Neural progenitor cell (in vitro differentiated cells): ENCODE measurements at regions not wholly inside any gene's neighbourhood (a gene's known extent, or its start where the extent isn't known, plus 50 kb on each side); places are given as distances from the start of the nearest gene placed in this dataset.

Source experiments
- DNase-seq: peaks from one replicate; pipeline ENCODE4 v3.0.0-alpha.2; 2016; ENCODE audit warnings: low spot score
- H2AFZ ChIP-seq: fragments of 200-600 bp; sonication (generic); replicated peaks from 2 replicates; pipeline ENCODE4 v1.6.1; 2016; ENCODE audit warnings: antibody characterized with exemption
- H3F3A ChIP-seq: fragments of 200-600 bp; sonication (generic); 2 replicates; pipeline ENCODE4 v1.6.1; 2016; ENCODE audit warnings: antibody characterized with exemption, low read depth
- H3K27ac ChIP-seq: fragments of 200-600 bp; sonication (generic); 2 replicates; pipeline ENCODE4 v1.5.1; 2016; ENCODE audit warnings: mild to moderate bottlenecking
- H3K27me3 ChIP-seq: fragments of 200-600 bp; sonication (generic); 2 replicates; pipeline ENCODE4 v1.6.1; 2016; ENCODE audit warnings: mild to moderate bottlenecking, moderate library complexity
- H3K36me3 ChIP-seq: fragments of 200-600 bp; sonication (generic); 2 replicates; pipeline ENCODE4 v1.5.1; 2016
- H3K4me1 ChIP-seq: fragments of 200-600 bp; sonication (generic); 2 replicates; pipeline ENCODE4 v1.6.1; 2016; ENCODE audit warnings: mixed run types
- H3K4me2 ChIP-seq: fragments of 200-600 bp; sonication (generic); 2 replicates; pipeline ENCODE4 v1.6.1; 2016
- H3K4me3 ChIP-seq: fragments of 200-600 bp; sonication (generic); 2 replicates; pipeline ENCODE4 v1.5.1; 2016
- H3K79me2 ChIP-seq: fragments of 200-600 bp; sonication (generic); 2 replicates; pipeline ENCODE4 v1.6.1; 2016; ENCODE audit warnings: low read depth
- H3K9ac ChIP-seq: fragments of 200-600 bp; sonication (generic); 2 replicates; pipeline ENCODE4 v1.6.1; 2016
- H3K9me3 ChIP-seq: fragments of 200-600 bp; sonication (generic); 2 replicates; pipeline ENCODE4 v1.5.1; 2016; ENCODE audit warnings: low read depth
- H4K20me1 ChIP-seq: fragments of 200-600 bp; sonication (generic); 2 replicates; pipeline ENCODE4 v1.6.1; 2016; ENCODE audit warnings: low read depth
- H3K27ac Mint-ChIP-seq: 3 replicates; pipeline ENCODE4 v1.8.0; 2021; ENCODE audit warnings: mixed read lengths
- H3K27me3 Mint-ChIP-seq: 2 replicates; pipeline ENCODE4 v1.8.0; 2022; ENCODE audit warnings: low read depth, mild to moderate bottlenecking, inconsistent platforms, moderate library complexity, mixed read lengths; ENCODE audit not compliant: insufficient read depth
- H3K36me3 Mint-ChIP-seq: 3 replicates; pipeline ENCODE4 v1.8.0; 2021; ENCODE audit warnings: mixed read lengths
- H3K4me1 Mint-ChIP-seq: 3 replicates; pipeline ENCODE4 v1.8.0; 2021; ENCODE audit warnings: mixed read lengths
- H3K4me3 Mint-ChIP-seq: 3 replicates; pipeline ENCODE4 v1.8.0; 2021; ENCODE audit warnings: mild to moderate bottlenecking, moderate library complexity, mixed read lengths
- H3K9me3 Mint-ChIP-seq: 3 replicates; pipeline ENCODE4 v1.8.0; 2020; ENCODE audit warnings: mixed read lengths
- EZH2 ChIP-seq: fragments of 200-600 bp; sonication (generic); IDR thresholded peaks from 2 replicates; pipeline ENCODE4 v1.6.1; 2017; ENCODE audit warnings: antibody characterized with exemption, mild to moderate bottlenecking, moderate library complexity
- EZH2phosphoT487 ChIP-seq: fragments of 200-600 bp; sonication (generic); IDR thresholded peaks from 2 replicates; pipeline ENCODE4 v1.6.1; 2017; ENCODE audit warnings: antibody characterized with exemption
- TF ChIP-seq, protein P1 (sequence below): fragments of 200-600 bp; sonication (generic); IDR thresholded peaks from 2 replicates; pipeline ENCODE4 v1.5.1; 2017; ENCODE audit warnings: antibody characterized with exemption, mild to moderate bottlenecking

DNA sequence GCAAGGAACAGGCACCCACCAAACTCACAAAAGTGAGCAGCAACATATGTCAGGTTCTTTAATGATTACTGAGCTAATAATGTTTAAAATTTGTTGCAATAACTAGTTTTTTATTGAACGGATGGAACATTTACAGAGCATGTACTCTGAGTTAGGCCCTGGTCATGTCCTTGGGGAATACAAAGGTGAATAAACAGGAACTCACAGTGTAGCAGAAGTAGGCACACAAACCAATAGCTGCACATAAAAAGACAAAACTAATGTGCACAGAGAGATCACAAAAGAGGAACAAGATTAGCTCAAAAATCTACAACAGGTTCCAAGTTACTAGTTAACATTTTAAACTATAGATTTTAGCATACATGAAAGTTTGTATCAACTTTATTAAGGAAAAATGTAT lies 505.3 kb upstream of the PPP2R3A start:
- H3K27me3 ChIP-seq = no peaks in the 10 kb centered on the region
- no peak overlapping the region for H2AFZ ChIP-seq
- no peaks in the 10 kb centered on the region for H3F3A ChIP-seq
- Mint-ChIP-seq H3K4me1 (peaks cover 11% of the 10 kb centered on the region), H3K4me3 (no peak overlapping the region), H3K36me3 (no peaks in the 10 kb centered on the region), H3K27me3 (peaks cover 4% of the 10 kb centered on the region), H3K9me3 (no peaks in the 10 kb centered on the region), H3K27ac (no peak overlapping the region)
- no peak overlapping the region for H3K27ac ChIP-seq
- H4K20me1 ChIP-seq = no peaks in the 10 kb centered on the region
- TF ChIP-seq EZH2phosphoT487 = no peak
- TF ChIP-seq EZH2 = no peak
- TF ChIP-seq, protein P1, sequence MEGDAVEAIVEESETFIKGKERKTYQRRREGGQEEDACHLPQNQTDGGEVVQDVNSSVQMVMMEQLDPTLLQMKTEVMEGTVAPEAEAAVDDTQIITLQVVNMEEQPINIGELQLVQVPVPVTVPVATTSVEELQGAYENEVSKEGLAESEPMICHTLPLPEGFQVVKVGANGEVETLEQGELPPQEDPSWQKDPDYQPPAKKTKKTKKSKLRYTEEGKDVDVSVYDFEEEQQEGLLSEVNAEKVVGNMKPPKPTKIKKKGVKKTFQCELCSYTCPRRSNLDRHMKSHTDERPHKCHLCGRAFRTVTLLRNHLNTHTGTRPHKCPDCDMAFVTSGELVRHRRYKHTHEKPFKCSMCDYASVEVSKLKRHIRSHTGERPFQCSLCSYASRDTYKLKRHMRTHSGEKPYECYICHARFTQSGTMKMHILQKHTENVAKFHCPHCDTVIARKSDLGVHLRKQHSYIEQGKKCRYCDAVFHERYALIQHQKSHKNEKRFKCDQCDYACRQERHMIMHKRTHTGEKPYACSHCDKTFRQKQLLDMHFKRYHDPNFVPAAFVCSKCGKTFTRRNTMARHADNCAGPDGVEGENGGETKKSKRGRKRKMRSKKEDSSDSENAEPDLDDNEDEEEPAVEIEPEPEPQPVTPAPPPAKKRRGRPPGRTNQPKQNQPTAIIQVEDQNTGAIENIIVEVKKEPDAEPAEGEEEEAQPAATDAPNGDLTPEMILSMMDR = no peak
- H3K4me1 ChIP-seq = peaks cover 11% of the 10 kb centered on the region
- H3K79me2 ChIP-seq = no peaks in the 10 kb centered on the region
- no peak overlapping the region for H3K9ac ChIP-seq
- H3K36me3 ChIP-seq = no peaks in the 10 kb centered on the region
- H3K4me2 ChIP-seq = no peak overlapping the region
- no peaks in the 10 kb centered on the region for H3K9me3 ChIP-seq
- no peak overlapping the region for H3K4me3 ChIP-seq
- DNase-seq = no peak

GRCh38 chr3:135471911-135472310 lies 493.6 kb upstream of the PPP2R3A start:
- Histone ChIP-seq H3K4me1 (no peaks in the 10 kb centered on the region), H3F3A (no peaks in the 10 kb centered on the region), H4K20me1 (no peaks in the 10 kb centered on the region), H2AFZ (no peak overlapping the region), H3K9me3 (no peaks in the 10 kb centered on the region), H3K79me2 (no peaks in the 10 kb centered on the region), H3K36me3 (no peaks in the 10 kb centered on the region), H3K4me3 (no peak overlapping the region), H3K27ac (no peak overlapping the region), H3K9ac (no peak overlapping the region), H3K4me2 (no peak overlapping the region), H3K27me3 (no peaks in the 10 kb centered on the region)
- no peak for DNase-seq
- Mint-ChIP-seq H3K4me1 (no peaks in the 10 kb centered on the region), H3K9me3 (no peaks in the 10 kb centered on the region), H3K4me3 (no peak overlapping the region), H3K27me3 (peaks cover 1% of the 10 kb centered on the region), H3K27ac (no peak overlapping the region), H3K36me3 (no peaks in the 10 kb centered on the region)
- TF ChIP-seq, protein P1 = no peak
- no peak for TF ChIP-seq EZH2phosphoT487
- TF ChIP-seq EZH2 = no peak

DNA sequence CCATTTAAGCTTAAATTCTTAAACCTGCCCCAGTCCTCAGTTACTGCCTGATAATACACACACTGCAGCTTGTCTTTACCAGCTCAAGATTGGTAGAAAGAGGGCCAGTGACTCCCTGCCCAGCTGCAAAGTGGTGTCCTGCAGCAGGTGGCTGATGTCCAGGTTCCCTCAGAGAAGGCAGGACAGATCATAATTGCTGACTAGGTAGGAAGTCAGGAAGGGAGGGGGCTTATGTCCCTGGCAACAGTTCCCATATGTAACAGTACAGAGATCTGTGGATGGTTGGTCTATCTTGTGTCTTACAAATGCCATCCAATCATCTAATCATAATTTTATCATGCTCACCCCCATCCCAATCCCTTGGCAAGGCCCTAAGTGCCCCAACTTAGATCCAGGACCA lies 492.1 kb upstream of the PPP2R3A start:
- Histone ChIP-seq H3K9me3 (no peaks in the 10 kb centered on the region), H3K4me2 (no peak overlapping the region), H3K79me2 (no peaks in the 10 kb centered on the region), H2AFZ (no peak overlapping the region), H3K9ac (no peak overlapping the region), H3K36me3 (no peaks in the 10 kb centered on the region), H3F3A (no peaks in the 10 kb centered on the region), H3K27ac (no peak overlapping the region), H4K20me1 (no peaks in the 10 kb centered on the region), H3K4me3 (no peak overlapping the region), H3K27me3 (no peaks in the 10 kb centered on the region), H3K4me1 (no peaks in the 10 kb centered on the region)
- Mint-ChIP-seq H3K4me3 (no peak overlapping the region), H3K27me3 (no peaks in the 10 kb centered on the region), H3K4me1 (no peaks in the 10 kb centered on the region), H3K9me3 (no peaks in the 10 kb centered on the region), H3K27ac (no peak overlapping the region), H3K36me3 (no peaks in the 10 kb centered on the region)
- TF ChIP-seq, protein P1 = no peak
- no peak for TF ChIP-seq EZH2phosphoT487
- TF ChIP-seq EZH2 = no peak
- no peak for DNase-seq

DNA sequence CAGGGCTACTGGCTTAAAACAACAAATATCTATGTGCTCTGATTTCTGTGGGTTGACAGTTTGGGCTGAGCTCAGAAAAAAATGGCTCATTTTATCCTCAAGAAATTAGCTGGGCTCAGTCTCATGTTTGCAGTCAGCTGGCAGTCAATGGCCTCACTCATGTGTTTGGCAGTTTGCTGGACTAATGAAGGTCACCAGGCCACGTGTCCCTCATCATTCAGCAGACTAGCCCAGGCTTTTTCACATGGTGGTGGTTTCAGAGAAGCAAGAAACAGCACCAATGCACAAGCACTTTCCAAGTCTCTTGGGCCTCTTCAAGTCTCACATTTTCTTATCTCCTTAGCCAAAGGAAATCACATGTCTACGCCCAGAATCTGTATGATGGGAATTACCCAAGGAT lies 478.3 kb upstream of the PPP2R3A start:
- Histone ChIP-seq H3K36me3 (no peaks in the 10 kb centered on the region), H4K20me1 (no peaks in the 10 kb centered on the region), H3K4me1 (no peaks in the 10 kb centered on the region), H2AFZ (no peak overlapping the region), H3K9me3 (no peaks in the 10 kb centered on the region), H3F3A (no peaks in the 10 kb centered on the region), H3K4me2 (no peak overlapping the region), H3K27me3 (no peaks in the 10 kb centered on the region), H3K79me2 (no peaks in the 10 kb centered on the region), H3K4me3 (no peak overlapping the region), H3K9ac (no peak overlapping the region), H3K27ac (no peak overlapping the region)
- Mint-ChIP-seq H3K4me1 (peaks cover 2% of the 10 kb centered on the region), H3K4me3 (no peak overlapping the region), H3K27ac (no peak overlapping the region), H3K9me3 (no peaks in the 10 kb centered on the region), H3K27me3 (no peaks in the 10 kb centered on the region), H3K36me3 (no peaks in the 10 kb centered on the region)
- DNase-seq = no peak
- TF ChIP-seq, protein P1 = no peak
- TF ChIP-seq EZH2phosphoT487 (no peak), EZH2 (no peak)
